ENCODE measurements at regions not wholly inside any gene's neighbourhood (a gene's known extent, or its start where the extent isn't known, plus 50 kb on each side); places are given as distances from the start of the nearest gene placed in this dataset.

- no peak for TF ChIP-seq ZBTB34 (CRISPR knock-in tag; IDR thresholded peaks at IDR 0.05)
- TF ChIP-seq PLRG1 (conservative IDR thresholded peaks at IDR 0.05) = no peak
- no peak for TF ChIP-seq SNAPC5 (CRISPR knock-in tag; IDR thresholded peaks at IDR 0.05; ENCODE audit: borderline replicate concordance)
- TF ChIP-seq NFRKB (IDR thresholded peaks at IDR 0.05) = no peak
- TF ChIP-seq AHR (CRISPR knock-in tag; IDR thresholded peaks at IDR 0.05) = no peak
- no peak for TF ChIP-seq DMAP1 (CRISPR knock-in tag; IDR thresholded peaks at IDR 0.05)
Measured at GRCh38 chr7:91443862-91444261, 179.6 kb downstream of the FZD1 start (continued).

GRCh38 chr7:91446819-91447218, 182.6 kb downstream of the FZD1 start:
- BruUV-seq (replicated peaks) = no TSS peak
- no peaks in the 10 kb centered on the region for H3K36me3 ChIP-seq (replicated peaks in 1 of 2; ENCODE audit: control insufficient read depth in 1 of 2, insufficient read depth in 2 of 2, low read length in 2 of 2)
- FAIRE-seq (no peak), ATAC-seq (no peak), DNase-seq (ENCODE audit: low spot score) (no peak)
- no peaks in the 10 kb centered on the region for H3K27me3 ChIP-seq (ENCODE audit: control insufficient read depth in 1 of 2, insufficient read depth in 2 of 2, low read length in 2 of 2)
- in situ Hi-C loops (cut with HindIII; ENCODE audit: extremely low pct_ligation_motif_present, low pct_unique_long_range_greater_than_20kb) = no loop called here
- no peak overlapping the region for H3K9ac ChIP-seq (ENCODE audit: insufficient read depth, low read depth, low read length)
- no peaks in the 10 kb centered on the region for H3K4me1 ChIP-seq (ENCODE audit: insufficient read depth, low read length)
- intact Hi-C loops (cut with micrococcal nuclease; ENCODE audit: unreplicated experiment) = no loop called here
- H3K4me2 ChIP-seq (ENCODE audit: low read depth, low read length) = no peak overlapping the region
- H3K9me3 ChIP-seq (ENCODE audit: low read length) = peaks cover 12% of the 10 kb centered on the region
- H3K27ac ChIP-seq (ENCODE audit: extremely low read length, insufficient read depth, low read length) = no peak overlapping the region
- H2AFZ ChIP-seq (ENCODE audit: low read length) = no peak overlapping the region
- CTCF ChIA-PET (ENCODE audit: low intra/inter-chr PET ratio, low total read pairs) = no interaction called here
- H3K4me3 ChIP-seq (replicated peaks in 1 of 3; ENCODE audit: insufficient read depth in 1 of 3, low read depth in 2 of 3, low read length in 3 of 3) = no peak overlapping the region
- TF ChIP-seq ZMYM2 (CRISPR knock-in tag; IDR thresholded peaks at IDR 0.05) (no peak), ZNF276 (CRISPR knock-in tag; IDR thresholded peaks at IDR 0.05; ENCODE audit: low read depth) (no peak), MIXL1 (CRISPR knock-in tag; IDR thresholded peaks at IDR 0.05) (no peak), ZNF710 (CRISPR knock-in tag; IDR thresholded peaks at IDR 0.05; ENCODE audit: borderline replicate concordance) (no peak), ZBTB3 (CRISPR knock-in tag; IDR thresholded peaks at IDR 0.05; ENCODE audit: borderline replicate concordance, low read depth) (no peak)
- 0% methylated on average over 1 of the region's 1 CpG for WGBS (ENCODE audit: low lambda C conversion rate)
- POLR2A ChIA-PET = no interaction called here
- no peaks in the 10 kb centered on the region for H3K79me2 ChIP-seq (ENCODE audit: insufficient read depth, low read length)
- H4K20me1 ChIP-seq (ENCODE audit: insufficient read depth, low read length) = no peaks in the 10 kb centered on the region

All from HepG2 (cell line).